A549 (cell line): ENCODE measurements at regions not wholly inside any gene's neighbourhood (a gene's known extent, or its start where the extent isn't known, plus 50 kb on each side); places are given as distances from the start of the nearest gene placed in this dataset.

ENCODE experiments used
- CHD2 ChIP-seq: fragments of 150-350 bp; IDR thresholded peaks from 2 replicates; pipeline ENCODE4 v1.6.1; 2014; ENCODE audit warnings: low read length; ENCODE audit not compliant: partially characterized antibody
- CHD4 ChIP-seq: fragments of 200-600 bp; sonication (generic); IDR thresholded peaks from 2 replicates; pipeline ENCODE4 v1.6.1; 2016; ENCODE audit warnings: antibody characterized with exemption, mild to moderate bottlenecking, borderline replicate concordance
- EP300 ChIP-seq, 2 experiments: fragments of >200 bp; sonication (Bioruptor Twin); formaldehyde crosslinking; IDR thresholded peaks; 2 replicates in 1 of 2; 3 replicates in 1 of 2; pipeline ENCODE4 v1.6.1; 2016 to 2017
- KDM5A ChIP-seq: fragments of 200-600 bp; sonication (generic); IDR thresholded peaks from 2 replicates; pipeline ENCODE4 v1.6.1; 2016; ENCODE audit warnings: antibody characterized with exemption, mild to moderate bottlenecking
- MYC ChIP-seq: IDR thresholded peaks from 2 replicates; pipeline ENCODE4 v1.6.1; 2012; ENCODE audit warnings: mild to moderate bottlenecking, inconsistent platforms, low read length, improper control_type of control experiment, borderline replicate concordance
- POLR2A ChIP-seq: IDR thresholded peaks from 2 replicates; pipeline ENCODE4 v1.6.1; 2012; ENCODE audit warnings: mild to moderate bottlenecking, low read length
- SMC3 ChIP-seq: fragments of >200 bp; sonication (Bioruptor Twin); formaldehyde crosslinking; IDR thresholded peaks from 3 replicates; pipeline ENCODE4 v1.6.1; 2018; ENCODE audit warnings: inconsistent platforms
- TF ChIP-seq, protein P1 (sequence below): fragments of >200 bp; sonication (Bioruptor Twin); formaldehyde crosslinking; IDR thresholded peaks from 3 replicates; pipeline ENCODE4 v1.5.1; 2016
- TF ChIP-seq, protein P2 (sequence below): fragments of 450-650 bp; IDR thresholded peaks from 2 replicates; pipeline ENCODE4 v1.6.1; 2014; ENCODE audit warnings: antibody characterized with exemption

DNA sequence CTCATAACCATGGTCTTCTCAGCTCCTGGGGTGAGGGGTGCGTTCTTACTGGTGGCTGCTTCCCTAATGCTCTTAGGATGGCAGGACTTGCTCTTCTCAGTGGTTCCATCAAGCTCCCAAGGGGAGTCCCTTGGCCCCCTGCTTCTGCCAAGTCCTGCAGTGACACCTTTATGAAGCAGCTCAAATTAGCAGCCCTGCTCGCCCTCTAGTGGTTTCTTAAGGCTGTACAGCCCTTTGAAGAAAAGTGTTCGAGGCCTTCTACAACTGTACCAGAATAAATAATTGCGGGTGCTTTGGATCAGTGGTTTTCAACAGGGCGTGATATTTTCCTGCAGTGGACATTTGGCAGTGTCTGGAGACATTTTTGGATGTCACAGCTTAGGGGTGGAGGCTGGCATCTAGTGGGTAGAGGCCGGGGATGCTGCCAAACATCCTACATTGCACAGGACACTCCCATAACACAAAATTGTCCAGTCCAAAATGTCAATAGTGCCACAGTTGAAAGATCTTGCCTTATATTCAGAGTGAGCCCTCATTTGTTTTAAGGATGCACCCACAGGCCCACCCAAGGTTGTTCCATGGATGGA, 204.7 kb upstream of the S100G start:
- TF ChIP-seq, protein P1, sequence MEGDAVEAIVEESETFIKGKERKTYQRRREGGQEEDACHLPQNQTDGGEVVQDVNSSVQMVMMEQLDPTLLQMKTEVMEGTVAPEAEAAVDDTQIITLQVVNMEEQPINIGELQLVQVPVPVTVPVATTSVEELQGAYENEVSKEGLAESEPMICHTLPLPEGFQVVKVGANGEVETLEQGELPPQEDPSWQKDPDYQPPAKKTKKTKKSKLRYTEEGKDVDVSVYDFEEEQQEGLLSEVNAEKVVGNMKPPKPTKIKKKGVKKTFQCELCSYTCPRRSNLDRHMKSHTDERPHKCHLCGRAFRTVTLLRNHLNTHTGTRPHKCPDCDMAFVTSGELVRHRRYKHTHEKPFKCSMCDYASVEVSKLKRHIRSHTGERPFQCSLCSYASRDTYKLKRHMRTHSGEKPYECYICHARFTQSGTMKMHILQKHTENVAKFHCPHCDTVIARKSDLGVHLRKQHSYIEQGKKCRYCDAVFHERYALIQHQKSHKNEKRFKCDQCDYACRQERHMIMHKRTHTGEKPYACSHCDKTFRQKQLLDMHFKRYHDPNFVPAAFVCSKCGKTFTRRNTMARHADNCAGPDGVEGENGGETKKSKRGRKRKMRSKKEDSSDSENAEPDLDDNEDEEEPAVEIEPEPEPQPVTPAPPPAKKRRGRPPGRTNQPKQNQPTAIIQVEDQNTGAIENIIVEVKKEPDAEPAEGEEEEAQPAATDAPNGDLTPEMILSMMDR: peak; percentile 54
- TF ChIP-seq SMC3 (peak; percentile 38; the same call in 2 of the 3 replicates), POLR2A (no peak), KDM5A (no peak), CHD2 (no peak), EP300 (IDR thresholded peaks at IDR 0.05) (no peak), CHD4 (no peak), MYC (no peak)
- TF ChIP-seq, protein P2, sequence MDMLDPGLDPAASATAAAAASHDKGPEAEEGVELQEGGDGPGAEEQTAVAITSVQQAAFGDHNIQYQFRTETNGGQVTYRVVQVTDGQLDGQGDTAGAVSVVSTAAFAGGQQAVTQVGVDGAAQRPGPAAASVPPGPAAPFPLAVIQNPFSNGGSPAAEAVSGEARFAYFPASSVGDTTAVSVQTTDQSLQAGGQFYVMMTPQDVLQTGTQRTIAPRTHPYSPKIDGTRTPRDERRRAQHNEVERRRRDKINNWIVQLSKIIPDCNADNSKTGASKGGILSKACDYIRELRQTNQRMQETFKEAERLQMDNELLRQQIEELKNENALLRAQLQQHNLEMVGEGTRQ: no peak
